GM10248 (cell line): ENCODE measurements at regions not wholly inside any gene's neighbourhood (a gene's known extent, or its start where the extent isn't known, plus 50 kb on each side); places are given as distances from the start of the nearest gene placed in this dataset.
A peak's percentile ranks its signal among the peaks of the same experiment; 100 is the strongest.

Experiments
- CTCF ChIA-PET: fragments of 300-600 bp; sonication (Branson Sonifier 250); formaldehyde crosslinking; extraction: SDS; loops from one replicate; lab custom pipeline; 2021; ENCODE audit warnings: antibody characterized with exemption; lab: Yijun Ruan, JAX
- POLR2A ChIA-PET: fragments of 350-650 bp; sonication (Branson Sonifier 250); formaldehyde crosslinking; extraction: SDS; loops from one replicate; lab custom pipeline; 2020; ENCODE audit warnings: antibody characterized with exemption; lab: Yijun Ruan, JAX
- DNase-seq: peaks from one replicate; pipeline ENCODE4 v3.0.0; 2012; ENCODE audit errors: extremely low spot score
- CTCF ChIP-seq: IDR thresholded peaks from 2 replicates; pipeline ENCODE4 v1.5.1; 2012; ENCODE audit warnings: mild to moderate bottlenecking, low read depth; ENCODE audit errors: extremely low read depth, missing control alignments, control extremely low read depth

- no peak for DNase-seq
- CTCF ChIA-PET, result no interaction called here
- TF ChIP-seq CTCF, result no peak
- POLR2A ChIA-PET, result no interaction called here
Measured at GRCh38 chr2:120548627-120549608, 186.8 kb upstream of the GLI2 start.

GRCh38 chr2:120549841-120550240 is 185.8 kb upstream of the GLI2 start:
- no peak for TF ChIP-seq CTCF
- CTCF ChIA-PET, result no interaction called here
- DNase-seq, result no peak
- POLR2A ChIA-PET, result no interaction called here

GRCh38 chr2:120550282-120550681 is 185.4 kb upstream of the GLI2 start:
- no peak for TF ChIP-seq CTCF
- DNase-seq, result no peak
- ChIA-PET POLR2A (no interaction called here), CTCF (no interaction called here)

- no peak for DNase-seq
- ChIA-PET POLR2A (no interaction called here), CTCF (interaction anchor here (1.7 kb wide), 1 partner anchor 29 kb away, joined by 3 read pairs; no protein-coding TSS in a partner anchor)
- TF ChIP-seq CTCF, result no peak
Measured at GRCh38 chr2:120550893-120551446, 184.7 kb upstream of the GLI2 start.

GRCh38 chr2:120551522-120551921 is 184.1 kb upstream of the GLI2 start:
- POLR2A ChIA-PET, result no interaction called here
- CTCF ChIA-PET, result interaction anchor here (1.7 kb wide), 1 partner anchor 30 kb away, joined by 3 read pairs; no protein-coding TSS in a partner anchor
- no peak for TF ChIP-seq CTCF
- peak; percentile 46 for DNase-seq

GRCh38 chr2:120552079-120552478 is 183.6 kb upstream of the GLI2 start:
- POLR2A ChIA-PET, result no interaction called here
- CTCF ChIA-PET, result interaction anchor here (1.3 to 1.7 kb wide), 2 partner anchors 30 to 216 kb away, joined by 3 read pairs; no protein-coding TSS in a partner anchor

More at GRCh38 chr2:120552079-120552478, 183.6 kb upstream of the GLI2 start:
- DNase-seq, result no peak
- TF ChIP-seq CTCF, result no peak
